OCI-LY7 (cell line): ENCODE measurements at regions not wholly inside any gene's neighbourhood (a gene's known extent, or its start where the extent isn't known, plus 50 kb on each side); places are given as distances from the start of the nearest gene placed in this dataset.

Experiments used
- CTCF ChIP-seq: fragments of 200-600 bp; sonication (generic); conservative IDR thresholded peaks from 2 replicates; pipeline ENCODE4 v1.5.1; 2014; ENCODE audit warnings: mild to moderate bottlenecking, antibody characterized with exemption, low read length, moderate library complexity, mixed read lengths
- EZH2phosphoT487 ChIP-seq: fragments of 200-600 bp; sonication (generic); IDR thresholded peaks from 2 replicates; pipeline ENCODE4 v1.6.1; 2018; ENCODE audit warnings: low read depth, borderline replicate concordance, mild to moderate bottlenecking, mixed run types, antibody characterized with exemption, low read length, moderate library complexity, mixed read lengths

DNA sequence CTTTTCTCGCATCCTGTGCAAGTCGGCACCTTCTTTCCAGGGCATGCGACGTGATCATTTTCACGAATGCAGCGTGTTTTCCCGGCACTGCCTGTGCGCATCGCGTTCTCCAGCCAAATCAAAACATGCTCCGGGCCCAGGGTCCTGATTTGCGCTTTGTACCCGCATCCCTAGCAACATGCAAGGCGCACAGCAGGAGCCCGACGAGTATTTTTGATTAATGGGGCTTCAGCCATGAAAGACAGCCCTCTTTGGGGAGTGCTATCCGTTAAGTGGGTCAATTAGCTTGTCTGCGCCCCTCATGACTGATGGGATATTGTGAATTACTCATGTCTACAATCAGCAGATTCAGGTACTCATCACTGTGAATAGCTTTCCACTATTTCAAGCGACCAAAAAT, 243.3 kb upstream of the RNF32 start:
- no peak for TF ChIP-seq CTCF
- no peak for TF ChIP-seq EZH2phosphoT487
